GM21786 (cell line): ENCODE measurements at regions not wholly inside any gene's neighbourhood (a gene's known extent, or its start where the extent isn't known, plus 50 kb on each side); places are given as distances from the start of the nearest gene placed in this dataset.
"Not testable (repeated sequence)": the region's sequence is repeated elsewhere in the genome, so short reads cannot be mapped to it uniquely, and the experiment has no call there.

Source experiments
- ATAC-seq: cut with Tn5 transposase; IDR thresholded peaks from one replicate; pipeline ENCODE4 v1.9.1; 2021; ENCODE audit not compliant: unreplicated experiment

DNA sequence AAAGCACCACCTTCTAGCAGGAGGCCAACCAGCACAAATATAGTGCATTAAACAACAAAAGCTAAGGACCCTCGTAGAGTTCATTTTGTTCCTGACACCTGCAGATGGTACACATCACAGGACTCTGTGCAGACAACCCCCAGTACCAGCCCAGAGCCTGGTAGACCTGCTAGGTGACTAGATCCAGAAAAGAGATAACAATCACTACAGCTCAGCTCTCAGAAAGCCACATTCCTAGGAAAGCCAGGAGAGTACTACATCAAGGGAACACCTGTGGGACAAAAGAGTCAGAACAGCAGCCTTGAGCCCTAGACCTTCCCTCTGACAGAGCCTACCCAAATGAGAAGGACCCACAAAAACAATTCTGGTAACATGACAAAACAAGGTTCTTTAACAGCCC lies 344.7 kb upstream of the PTBP2 start:
- no peak for ATAC-seq

DNA sequence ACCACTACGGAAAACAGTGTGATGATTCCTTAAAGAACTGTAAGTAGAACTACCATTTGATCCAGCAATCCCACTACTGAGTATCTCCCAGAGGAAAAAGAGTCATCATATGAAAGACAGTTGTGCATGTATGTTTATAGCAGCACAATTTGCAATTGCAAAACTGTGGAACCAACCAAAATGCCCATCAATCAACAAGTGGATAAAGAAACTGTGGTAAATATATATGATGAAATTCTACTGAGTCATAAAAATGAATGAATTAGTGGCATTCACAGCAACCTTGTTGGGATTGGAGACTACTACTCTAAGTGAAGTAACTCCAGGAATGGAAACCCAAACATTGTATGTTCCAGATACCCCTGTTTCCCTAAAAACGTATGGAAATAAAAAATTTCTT lies 337.0 kb upstream of the PTBP2 start:
- ATAC-seq, result no peak

DNA sequence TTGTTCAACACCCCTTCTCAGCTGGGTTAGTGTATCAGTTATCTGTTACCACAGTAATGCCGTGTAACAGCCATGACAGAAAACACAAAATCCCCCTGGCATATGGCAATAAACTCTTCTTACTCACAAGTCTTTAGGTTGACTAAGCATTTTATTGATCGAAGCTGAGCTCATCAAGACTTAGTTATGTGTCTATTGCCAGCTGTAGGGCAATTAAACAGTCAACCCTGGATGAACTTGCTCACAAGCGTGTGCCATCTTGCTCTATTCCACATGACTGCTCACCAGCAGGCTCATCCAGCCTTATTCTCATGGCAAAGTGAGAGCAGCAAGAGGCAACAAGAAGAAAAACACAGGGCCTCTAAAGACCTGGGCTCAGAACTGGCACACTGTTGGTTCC lies 333.8 kb upstream of the PTBP2 start:
- ATAC-seq, result no peak

DNA sequence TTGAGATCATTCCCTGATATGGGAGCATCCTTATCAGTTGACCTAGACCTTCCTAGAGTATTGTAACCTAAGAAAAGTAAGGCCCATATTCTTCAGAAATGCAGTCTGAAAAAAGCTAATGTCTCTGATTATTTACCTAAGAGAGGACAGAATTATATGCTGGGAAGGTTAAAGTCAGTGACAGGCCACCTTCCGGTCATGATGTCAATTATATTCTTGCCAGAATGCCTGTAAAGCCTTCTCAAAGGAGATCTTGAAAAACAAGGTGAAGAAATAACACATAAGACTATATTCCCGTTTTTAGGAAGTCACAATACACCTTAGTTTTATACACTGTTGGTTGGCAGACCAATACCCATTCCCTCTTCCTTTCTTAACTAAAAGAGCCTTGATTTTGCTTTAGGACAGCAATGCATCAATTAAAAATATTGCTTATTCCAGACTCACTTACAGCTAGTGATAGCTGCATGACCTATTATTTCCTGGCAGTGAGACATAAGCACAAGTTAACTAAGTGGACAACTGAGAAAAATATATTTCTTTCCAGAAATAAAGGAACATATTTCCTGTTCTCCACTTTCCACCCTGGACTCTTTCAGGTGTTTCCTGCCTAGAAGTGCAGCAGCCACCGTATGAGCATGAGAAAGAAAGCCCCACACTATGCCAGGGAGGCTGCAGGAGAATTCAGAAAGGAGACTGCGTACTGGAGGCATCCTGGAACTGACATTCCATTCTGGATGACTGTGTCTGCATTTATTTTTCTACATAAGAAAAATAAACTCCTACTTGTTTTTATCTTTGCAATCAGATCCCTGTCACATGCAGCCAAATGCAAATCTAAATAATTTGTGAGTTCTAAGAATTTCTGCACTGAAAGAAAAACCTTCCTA lies 332.9 kb upstream of the PTBP2 start:
- no peak for ATAC-seq

DNA sequence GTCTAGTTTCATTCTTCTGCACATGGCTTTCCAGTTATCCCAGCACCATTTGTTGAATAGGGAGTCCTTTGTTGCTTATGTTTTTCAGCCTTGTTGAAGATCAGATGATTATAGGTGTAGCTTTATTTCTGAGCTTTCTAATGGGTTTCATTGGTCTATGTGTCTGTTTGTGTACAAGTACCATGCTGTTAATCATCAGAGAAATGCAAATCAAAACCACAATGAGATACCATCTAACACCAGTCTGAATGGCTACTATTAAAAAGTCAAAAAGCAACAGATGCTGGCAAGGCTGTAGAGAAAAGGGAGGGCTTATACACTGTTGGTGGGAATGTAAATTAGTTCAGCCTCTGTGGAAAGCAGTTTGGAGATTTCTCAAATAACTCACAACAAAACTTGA lies 321.5 kb upstream of the PTBP2 start:
- ATAC-seq, result no peak

DNA sequence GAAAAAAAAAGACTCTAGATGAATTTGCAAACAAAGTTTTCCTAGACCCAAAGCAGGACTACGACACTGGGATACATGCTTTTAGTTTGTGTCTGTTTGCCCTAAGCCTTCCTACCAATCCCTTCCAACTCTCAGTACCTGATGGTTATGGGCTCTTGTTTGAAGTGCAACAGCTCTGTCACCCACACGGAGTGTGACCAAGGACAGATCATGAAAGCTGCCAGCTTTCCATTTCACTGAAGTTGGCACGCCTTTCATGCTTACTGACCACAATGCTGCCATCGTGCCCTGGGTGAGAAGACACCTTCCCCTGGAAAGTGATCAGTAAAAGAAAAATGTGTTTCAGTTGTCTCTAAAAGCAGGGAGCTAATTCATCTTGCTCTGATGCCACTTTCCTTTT lies 312.5 kb upstream of the PTBP2 start:
- ATAC-seq, result no peak

DNA sequence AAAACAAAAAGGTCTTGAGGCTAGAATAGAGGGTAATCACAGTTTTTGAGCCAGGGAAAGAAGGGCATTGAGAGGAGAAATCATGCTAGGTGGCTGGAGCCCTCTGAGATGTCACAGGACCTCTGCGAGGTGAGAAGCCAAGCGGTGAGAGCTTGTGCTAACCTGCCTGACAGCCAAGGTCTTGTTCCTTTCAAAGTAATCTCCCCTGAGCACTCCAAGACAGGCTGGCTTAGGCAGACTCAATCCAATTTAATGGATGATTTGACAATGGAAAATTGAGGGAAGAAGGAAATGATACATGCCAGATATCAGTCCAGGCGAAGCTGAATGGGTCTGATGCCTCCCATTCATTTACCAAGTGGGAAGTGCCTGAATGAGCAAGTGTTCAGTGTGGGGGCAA lies 311.9 kb upstream of the PTBP2 start:
- ATAC-seq, result no peak

DNA sequence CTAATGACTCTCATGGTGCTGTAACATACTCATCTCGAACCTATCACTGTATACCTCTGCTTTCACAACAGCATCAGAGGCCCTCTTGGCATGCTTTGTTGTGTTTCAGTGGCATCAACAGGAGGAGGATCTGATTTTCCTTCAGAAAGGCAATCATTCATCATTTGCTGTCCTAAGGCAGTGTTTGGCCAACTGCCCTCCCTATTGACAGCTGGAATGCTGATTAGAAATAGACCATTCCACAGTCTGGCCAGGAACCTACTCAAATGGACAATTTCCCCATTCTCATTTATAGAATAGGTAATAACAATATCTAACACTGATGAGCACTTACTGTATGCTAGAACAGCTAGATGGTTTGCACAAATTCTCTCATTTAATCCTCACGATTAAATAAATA lies 310.6 kb upstream of the PTBP2 start:
- no peak for ATAC-seq

DNA sequence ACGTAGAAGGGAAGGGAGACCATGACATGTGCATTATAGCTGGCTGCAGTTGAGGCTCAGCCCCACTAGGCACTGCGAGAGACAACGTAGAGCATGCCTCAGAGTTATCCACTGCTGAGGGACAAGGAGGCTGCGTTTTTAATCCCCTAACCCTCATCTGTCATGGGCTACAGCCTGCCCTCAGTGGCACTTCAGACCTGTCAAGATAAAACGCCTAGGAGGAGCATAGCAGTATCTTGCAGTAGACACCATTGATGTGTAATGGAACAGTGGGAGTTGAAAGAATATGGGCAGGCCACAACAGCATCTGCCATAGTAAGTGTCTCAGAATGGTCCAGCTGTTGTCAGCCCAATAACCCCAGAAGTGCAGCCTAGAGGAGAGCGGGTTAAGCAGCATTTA lies 307.0 kb upstream of the PTBP2 start:
- no peak for ATAC-seq

DNA sequence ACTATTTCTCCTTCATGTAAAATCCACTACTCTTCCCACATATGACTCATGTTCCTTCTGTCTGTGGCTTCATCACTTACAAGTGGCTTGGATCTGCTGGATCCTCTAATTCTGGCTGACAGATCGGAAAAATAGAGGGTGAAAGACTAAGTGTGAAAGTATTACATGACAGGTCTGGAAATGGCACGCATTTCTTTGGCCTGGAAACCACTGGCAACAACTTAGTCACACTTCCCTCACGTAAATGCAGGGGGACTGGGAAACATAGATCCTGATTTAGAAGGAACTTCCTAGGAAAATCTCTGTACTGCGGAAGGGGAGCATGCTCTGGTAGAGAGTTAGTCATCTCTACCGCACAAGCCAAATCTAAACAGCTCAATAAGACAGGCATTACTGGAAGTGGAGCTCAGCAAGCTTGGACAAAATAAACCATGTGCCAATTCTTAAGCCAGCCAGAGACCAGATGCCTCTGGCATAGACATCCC lies 305.4 kb upstream of the PTBP2 start:
- ATAC-seq, result no peak

DNA sequence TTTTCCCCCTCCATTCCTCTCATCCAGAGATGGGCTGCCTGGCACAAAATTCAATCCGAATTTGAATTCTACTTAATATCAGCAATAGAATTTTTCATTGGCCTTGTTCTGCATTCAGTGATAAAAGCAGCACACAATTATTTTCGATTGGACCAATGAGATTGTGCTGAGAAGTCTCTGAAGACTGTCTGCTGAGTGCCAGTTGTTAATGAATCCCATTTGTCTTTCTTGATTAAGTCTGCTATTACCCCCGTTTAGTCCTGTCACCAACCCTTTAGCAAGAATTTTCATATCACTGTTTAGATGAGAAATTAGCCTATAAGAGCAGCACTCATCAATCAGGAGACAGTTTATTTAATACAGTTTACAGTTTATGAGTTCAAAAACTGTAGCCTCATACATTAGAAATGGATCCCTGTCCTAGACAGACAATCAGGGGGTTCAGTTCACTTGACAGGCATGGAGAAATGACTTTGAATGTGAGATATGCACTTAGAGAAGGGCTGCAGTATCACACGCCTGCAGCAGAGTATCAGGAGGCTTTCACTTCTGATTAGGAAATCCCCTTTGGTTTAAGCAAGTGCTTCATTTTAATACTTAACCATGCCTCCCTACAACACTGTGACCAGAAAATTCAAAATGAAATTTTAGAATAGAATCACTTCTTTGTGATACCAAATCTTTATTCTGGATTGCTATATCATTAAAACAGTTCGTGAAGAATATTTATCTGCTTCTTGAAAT lies 304.7 kb upstream of the PTBP2 start:
- peak; percentile 96 for ATAC-seq

DNA sequence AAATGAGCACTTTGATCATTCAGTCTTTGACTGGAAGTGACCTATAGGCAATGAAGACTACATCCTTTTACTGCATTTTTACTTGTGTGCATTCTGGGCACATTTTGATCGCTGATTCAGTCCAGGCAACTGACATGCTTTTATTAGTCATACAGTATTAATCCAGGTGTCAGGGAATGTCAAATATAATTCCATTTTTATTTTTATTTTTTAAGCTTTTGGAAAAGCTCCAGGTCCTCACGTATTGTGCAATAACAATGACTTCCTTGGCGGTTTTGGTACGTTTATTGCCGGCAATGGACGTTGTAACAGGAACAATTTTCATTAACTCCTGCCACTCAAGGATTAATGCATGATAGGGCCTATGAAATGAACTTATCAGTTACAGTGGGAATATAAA lies 302.6 kb upstream of the PTBP2 start:
- ATAC-seq, result no peak

DNA sequence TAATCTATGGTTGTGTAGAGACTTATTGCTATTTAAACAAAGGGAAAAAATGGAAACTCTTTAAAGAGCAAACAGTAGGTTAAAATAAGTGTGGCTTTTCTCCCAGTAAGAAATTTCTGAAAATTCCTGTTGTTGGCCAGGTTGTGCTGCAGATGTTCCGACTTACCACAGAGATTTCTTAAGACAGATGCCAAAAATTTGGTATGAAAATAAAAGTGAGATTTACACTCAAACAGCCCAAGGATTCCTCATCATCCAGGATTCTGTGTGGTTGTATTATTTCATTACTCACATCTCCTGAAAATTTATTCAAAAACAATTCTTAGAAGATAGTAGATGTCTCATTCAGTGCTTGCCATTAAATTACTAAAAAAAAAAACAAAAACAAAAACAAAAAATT lies 296.7 kb upstream of the PTBP2 start:
- no peak for ATAC-seq

DNA sequence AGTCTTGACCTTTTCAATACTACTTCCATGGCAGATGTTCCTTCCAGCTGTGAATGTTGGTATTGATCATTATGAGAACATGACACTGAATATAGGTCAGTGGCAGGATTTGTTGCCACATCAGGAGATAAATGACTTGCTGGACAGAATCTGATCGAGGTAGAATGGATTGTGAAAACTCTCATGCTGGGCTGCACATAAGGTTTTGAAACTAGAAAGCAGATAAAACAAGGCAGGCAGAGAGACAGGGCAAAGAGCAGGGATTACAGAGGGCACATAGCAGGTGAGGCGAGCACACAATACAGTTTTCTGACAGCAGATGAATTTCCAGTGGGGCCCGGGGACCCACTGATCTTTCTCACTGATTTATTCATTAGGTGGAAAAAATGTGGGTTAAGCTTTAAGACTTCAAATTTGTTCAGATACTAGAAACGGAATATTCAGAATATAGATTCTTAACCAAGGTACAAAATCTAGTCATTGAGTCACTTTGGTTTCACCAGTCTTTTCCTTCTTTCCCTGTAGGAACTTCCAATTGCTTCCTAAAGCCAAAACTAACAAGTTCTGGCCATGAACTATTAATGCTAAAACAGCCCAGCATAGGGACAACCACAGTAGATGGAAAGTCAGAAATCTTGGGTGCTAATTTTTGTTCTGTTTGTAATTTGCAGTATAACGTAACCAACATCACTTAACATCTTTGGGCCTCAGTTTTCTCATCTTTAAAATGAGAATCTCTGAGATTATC lies 296.0 kb upstream of the PTBP2 start:
- no peak for ATAC-seq

DNA sequence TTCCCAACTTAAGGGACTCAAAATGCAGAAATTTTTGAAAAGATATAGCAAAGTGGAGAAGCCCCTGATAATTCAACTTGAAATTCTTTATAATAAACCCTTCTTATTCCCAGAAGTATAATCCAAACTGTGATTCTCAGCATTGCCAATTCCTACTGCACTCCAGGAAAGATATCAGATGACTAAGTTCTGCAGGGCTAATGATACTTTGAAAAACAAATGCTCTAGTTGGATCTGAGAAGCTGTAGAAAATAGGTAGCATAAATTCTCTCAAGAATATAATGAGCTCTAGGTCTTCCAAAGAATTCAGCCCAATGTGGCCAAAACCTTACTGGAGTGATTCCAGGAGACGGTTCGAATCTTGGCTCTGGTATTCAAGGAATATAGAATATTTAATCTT lies 294.0 kb upstream of the PTBP2 start:
- ATAC-seq, result no peak

DNA sequence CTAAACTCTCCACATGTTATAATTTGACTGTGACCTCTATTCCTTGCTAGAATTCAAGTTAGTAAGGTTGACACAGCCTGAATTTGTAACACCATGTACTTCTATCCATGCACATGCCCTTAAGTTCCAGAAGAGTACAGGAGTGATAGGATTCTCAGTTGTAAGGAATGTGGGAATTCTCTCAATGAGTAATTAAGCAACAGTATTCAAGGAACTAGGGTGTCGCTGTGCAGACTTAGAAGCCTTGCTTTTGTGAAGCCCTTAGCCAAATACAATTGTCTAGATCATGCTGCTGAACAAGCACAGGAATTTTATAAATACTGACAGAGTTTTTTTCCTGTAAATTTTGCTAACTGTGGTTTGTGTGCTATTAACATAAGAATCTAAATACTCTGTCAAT lies 276.3 kb upstream of the PTBP2 start:
- ATAC-seq, result no peak

DNA sequence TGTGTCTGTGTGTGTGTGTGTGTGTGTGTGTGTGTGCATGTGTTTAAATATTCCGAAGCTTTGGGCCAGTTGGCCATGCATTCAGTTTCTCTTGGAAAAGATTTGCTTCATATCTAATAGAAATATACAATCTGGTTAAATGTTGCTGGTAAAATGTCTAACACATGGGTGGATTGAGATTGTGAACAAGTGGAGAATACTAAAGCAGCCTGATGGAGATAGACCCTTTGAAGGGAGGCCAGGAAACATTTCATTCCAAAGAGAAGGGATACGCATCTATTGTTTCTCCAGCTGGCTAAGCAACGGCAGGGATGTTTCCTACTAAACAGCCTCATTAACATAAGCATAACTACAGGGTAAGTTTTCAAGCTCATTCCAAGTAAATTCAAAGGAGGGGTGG lies 257.5 kb upstream of the PTBP2 start:
- ATAC-seq, result no peak

DNA sequence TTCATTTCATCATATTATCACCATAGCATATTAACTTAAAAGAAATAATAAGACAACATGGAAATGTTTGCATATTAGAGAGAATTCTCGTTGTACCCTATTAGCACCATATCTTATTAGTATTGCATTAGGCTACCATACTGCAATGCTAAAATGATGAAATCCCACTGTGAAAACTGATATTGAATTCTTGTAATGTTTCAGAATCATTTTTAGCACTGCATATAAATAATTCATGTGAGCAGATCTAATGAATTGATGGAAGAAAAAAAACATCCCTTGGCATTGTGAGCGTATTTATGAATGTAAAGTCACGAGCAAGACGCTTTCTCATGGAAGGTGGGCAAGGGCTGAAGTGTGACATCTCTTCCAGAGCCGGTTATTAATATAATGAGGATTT lies 257.1 kb upstream of the PTBP2 start:
- no peak for ATAC-seq

DNA sequence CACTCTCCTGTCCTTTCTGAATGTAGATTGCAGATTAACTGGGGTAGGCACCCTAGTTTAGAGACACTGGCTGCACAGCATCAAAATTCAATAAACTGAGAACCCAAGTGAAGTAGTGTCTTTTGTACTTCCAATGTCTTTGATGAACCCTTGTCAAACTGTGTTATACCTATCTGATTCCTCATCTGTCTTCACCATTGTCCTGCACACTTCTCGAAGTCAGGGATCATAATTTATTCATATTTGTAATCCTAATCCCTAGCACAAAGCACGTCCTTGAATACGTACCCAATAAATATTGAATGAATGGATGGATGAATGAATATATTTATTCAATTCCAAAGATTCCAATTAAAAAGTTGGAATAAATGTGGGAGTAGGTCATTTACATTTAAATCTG lies 256.6 kb upstream of the PTBP2 start:
- no peak for ATAC-seq

DNA sequence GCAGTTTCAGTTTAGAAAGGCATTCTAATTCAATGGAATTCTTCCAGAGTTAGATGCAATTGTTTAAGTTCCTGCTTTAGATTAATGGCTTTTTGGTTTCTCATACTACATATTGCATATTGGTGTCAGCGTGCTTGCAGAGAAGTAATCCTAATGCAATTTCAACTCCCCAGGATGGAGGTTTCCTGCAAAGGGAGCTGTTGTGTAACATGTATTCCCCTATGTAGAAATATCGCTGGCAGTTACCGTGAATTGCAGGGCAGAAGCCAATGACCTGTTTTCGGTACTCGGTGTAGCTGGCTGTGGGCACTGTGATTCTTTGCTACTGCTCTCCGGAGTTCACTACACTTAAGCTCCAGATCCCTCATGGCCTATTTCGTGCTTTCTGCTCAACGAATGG lies 256.1 kb upstream of the PTBP2 start:
- no peak for ATAC-seq

DNA sequence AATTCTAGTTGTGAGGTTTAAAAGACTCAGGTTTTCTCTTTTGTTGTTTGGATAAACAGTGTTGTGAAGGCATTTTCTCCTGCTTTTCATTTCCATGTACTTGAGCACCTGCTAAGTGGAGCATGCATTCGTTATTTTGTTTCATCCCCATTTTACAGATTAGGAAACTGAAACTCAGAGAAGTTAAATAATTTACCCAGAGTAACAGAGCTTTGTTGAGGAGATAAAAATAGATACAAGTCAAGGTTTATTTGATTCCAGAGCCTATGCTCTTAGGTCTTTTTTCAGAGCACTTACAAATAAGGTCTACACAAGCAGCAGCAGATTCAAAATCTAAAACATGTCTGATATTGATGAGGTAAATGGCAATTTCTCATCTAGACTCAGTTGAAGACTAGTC lies 254.7 kb upstream of the PTBP2 start:
- ATAC-seq, result no peak

DNA sequence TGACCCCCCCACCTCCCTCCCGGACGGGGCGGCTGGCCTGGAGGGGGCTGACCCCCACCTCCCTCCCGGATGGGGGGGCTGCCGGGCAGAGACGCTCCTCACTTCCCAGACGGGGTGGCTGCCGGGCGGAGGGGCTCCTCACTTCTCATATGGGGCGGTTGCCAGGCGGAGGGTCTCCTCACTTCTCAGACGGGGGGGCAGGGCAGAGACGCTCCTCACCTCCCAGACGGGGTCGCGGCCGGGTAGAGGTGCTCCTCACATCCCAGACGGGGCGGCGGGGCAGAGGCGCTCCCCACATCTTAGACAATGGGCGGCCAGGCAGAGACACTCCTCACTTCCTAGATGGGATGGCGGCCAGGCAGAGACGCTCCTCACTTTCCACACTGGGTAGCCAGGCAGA lies 251.9 kb upstream of the PTBP2 start:
- not testable (repeated sequence) for ATAC-seq
